ENCODE measurements at regions not wholly inside any gene's neighbourhood (a gene's known extent, or its start where the extent isn't known, plus 50 kb on each side); places are given as distances from the start of the nearest gene placed in this dataset.

DNA sequence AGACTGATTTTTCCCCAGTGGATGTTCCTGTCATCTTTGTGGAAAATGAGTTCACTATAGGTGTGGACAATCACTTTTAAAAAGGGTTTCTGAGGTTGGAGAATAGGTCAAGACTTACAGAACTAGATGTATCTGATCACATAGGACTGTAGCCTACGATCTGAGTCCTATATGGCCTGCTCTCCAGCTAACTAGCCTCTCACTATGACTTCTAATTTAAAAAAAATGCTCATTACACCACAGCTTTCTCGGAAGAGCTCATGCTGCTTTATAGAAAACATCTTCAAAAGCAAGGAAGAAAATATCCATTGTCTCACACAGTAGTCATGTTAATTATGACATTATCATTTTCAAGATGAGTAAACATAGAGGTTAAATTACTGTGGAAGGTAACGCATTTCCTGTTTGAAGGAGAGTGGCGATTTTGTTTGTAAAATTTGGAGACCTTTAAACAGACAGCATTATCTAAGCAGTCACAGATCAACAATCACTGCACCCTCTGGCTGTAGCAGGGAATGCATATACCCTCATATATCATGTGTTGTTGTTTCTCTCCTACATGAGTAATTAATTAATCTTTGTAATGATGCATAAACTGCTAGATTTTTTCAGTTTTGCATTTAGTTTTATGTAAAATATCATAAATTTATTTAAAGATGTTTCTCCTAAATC, 573.7 kb downstream of the GABRG2 start:
- TF ChIP-seq, protein P1, sequence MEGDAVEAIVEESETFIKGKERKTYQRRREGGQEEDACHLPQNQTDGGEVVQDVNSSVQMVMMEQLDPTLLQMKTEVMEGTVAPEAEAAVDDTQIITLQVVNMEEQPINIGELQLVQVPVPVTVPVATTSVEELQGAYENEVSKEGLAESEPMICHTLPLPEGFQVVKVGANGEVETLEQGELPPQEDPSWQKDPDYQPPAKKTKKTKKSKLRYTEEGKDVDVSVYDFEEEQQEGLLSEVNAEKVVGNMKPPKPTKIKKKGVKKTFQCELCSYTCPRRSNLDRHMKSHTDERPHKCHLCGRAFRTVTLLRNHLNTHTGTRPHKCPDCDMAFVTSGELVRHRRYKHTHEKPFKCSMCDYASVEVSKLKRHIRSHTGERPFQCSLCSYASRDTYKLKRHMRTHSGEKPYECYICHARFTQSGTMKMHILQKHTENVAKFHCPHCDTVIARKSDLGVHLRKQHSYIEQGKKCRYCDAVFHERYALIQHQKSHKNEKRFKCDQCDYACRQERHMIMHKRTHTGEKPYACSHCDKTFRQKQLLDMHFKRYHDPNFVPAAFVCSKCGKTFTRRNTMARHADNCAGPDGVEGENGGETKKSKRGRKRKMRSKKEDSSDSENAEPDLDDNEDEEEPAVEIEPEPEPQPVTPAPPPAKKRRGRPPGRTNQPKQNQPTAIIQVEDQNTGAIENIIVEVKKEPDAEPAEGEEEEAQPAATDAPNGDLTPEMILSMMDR (IDR thresholded peaks at IDR 0.05), result no peak
- TF ChIP-seq POLR2A (IDR thresholded peaks at IDR 0.05), result no peak

Measured in adrenal gland (tissue), 5 donors.